SK-N-SH treated with all-trans-retinoic acid at 6 μM for 48 hours (cell line): ENCODE measurements at regions not wholly inside any gene's neighbourhood (a gene's known extent, or its start where the extent isn't known, plus 50 kb on each side); places are given as distances from the start of the nearest gene placed in this dataset.

Source experiments
- ARNTL ChIP-seq: fragments of 450-650 bp; formaldehyde crosslinking; IDR thresholded peaks from 2 replicates; pipeline ENCODE4 v1.5.0; 2020; ENCODE audit warnings: low read depth, mild to moderate bottlenecking, moderate library complexity, borderline replicate concordance
- CSRNP3 ChIP-seq: fragments of 250-450 bp; sonication (Bioruptor Pico); IDR thresholded peaks from 2 replicates; pipeline ENCODE4 v1.5.1; 2021; ENCODE audit warnings: mild to moderate bottlenecking, moderate library complexity
- OSR1 ChIP-seq: fragments of 250-450 bp; sonication (Bioruptor Pico); IDR thresholded peaks from 2 replicates; pipeline ENCODE4 v1.8.0; 2022; ENCODE audit warnings: moderate library complexity, mild to moderate bottlenecking, inconsistent platforms
- TOX ChIP-seq: fragments of 250-450 bp; sonication (Bioruptor Pico); IDR thresholded peaks from 2 replicates; pipeline ENCODE4 v1.8.0; 2021; ENCODE audit warnings: mild to moderate bottlenecking, moderate library complexity, borderline replicate concordance
- ZFP3 ChIP-seq: fragments of 250-450 bp; sonication (Bioruptor Pico); IDR thresholded peaks from 2 replicates; pipeline ENCODE4 v1.5.0; 2020; ENCODE audit warnings: mild to moderate bottlenecking, moderate library complexity

GRCh38 chr5:32951003-32951402, 239.9 kb downstream of the NPR3 start:
- TF ChIP-seq TOX (CRISPR knock-in tag) (no peak), OSR1 (no peak), ARNTL (CRISPR knock-in tag) (no peak), CSRNP3 (CRISPR knock-in tag) (no peak), ZFP3 (CRISPR knock-in tag) (no peak)
